ENCODE measurements at regions not wholly inside any gene's neighbourhood (a gene's known extent, or its start where the extent isn't known, plus 50 kb on each side); places are given as distances from the start of the nearest gene placed in this dataset.
"Not testable (repeated sequence)": the region's sequence is repeated elsewhere in the genome, so short reads cannot be mapped to it uniquely, and the experiment has no call there.

GRCh38 chr7:79636849-79637248 lies 183.4 kb upstream of the MAGI2 start:
- no peak overlapping the region for H3K4me3 ChIP-seq (ENCODE audit: low read length)
- DNase-seq, result no peak
- H3K79me2 ChIP-seq (ENCODE audit: low read length), result no peaks in the 10 kb centered on the region
- no peaks in the 10 kb centered on the region for H3K36me3 ChIP-seq (replicated peaks; ENCODE audit: insufficient read depth, low read length)
- H3K9ac ChIP-seq (ENCODE audit: low read length), result no peak overlapping the region
- no peaks in the 10 kb centered on the region for H3K9me2 ChIP-seq (replicated peaks; ENCODE audit: insufficient read depth, low read length)
- TF ChIP-seq EZH2 (optimal IDR thresholded peaks at IDR 0.05; ENCODE audit: low read depth, low read length), result no peak
- no peak for TF ChIP-seq CTCF (IDR thresholded peaks at IDR 0.05; ENCODE audit: low read length)
- no peak for TF ChIP-seq EZH2phosphoT487 (IDR thresholded peaks at IDR 0.05; ENCODE audit: low read length)
- H3F3A ChIP-seq (ENCODE audit: insufficient read depth, low read length), result no peaks in the 10 kb centered on the region
- no peaks in the 10 kb centered on the region for H3K27me3 ChIP-seq (replicated peaks; ENCODE audit: insufficient read depth, low read length)
- H3K27ac ChIP-seq (ENCODE audit: low read length), result no peak overlapping the region
- H3K9me3 ChIP-seq (replicated peaks; ENCODE audit: insufficient read depth, low read length), result no peaks in the 10 kb centered on the region
- no peak overlapping the region for H3K4me2 ChIP-seq (ENCODE audit: low read depth, low read length)
- H4K20me1 ChIP-seq (ENCODE audit: insufficient read depth, low read length), result no peaks in the 10 kb centered on the region
- no peak overlapping the region for H2AFZ ChIP-seq (ENCODE audit: low read length)
- no peaks in the 10 kb centered on the region for H3K4me1 ChIP-seq (ENCODE audit: low read length)

- H3K9ac ChIP-seq (ENCODE audit: low read length); H4K20me1 ChIP-seq (ENCODE audit: insufficient read depth, low read length); DNase-seq; H3F3A ChIP-seq (ENCODE audit: insufficient read depth, low read length); H3K4me1 ChIP-seq (ENCODE audit: low read length); H3K9me2 ChIP-seq (replicated peaks; ENCODE audit: insufficient read depth, low read length); H3K4me2 ChIP-seq (ENCODE audit: low read depth, low read length); H3K27ac ChIP-seq (ENCODE audit: low read length); H3K4me3 ChIP-seq (ENCODE audit: low read length); H3K9me3 ChIP-seq (replicated peaks; ENCODE audit: insufficient read depth, low read length); H2AFZ ChIP-seq (ENCODE audit: low read length); H3K27me3 ChIP-seq (replicated peaks; ENCODE audit: insufficient read depth, low read length); H3K36me3 ChIP-seq (replicated peaks; ENCODE audit: insufficient read depth, low read length); H3K79me2 ChIP-seq (ENCODE audit: low read length): not testable (repeated sequence)
These were observed 172.5 kb upstream of the MAGI2 start for GRCh38 chr7:79625921-79626320.

- H3K79me2 ChIP-seq (ENCODE audit: low read length), result no peaks in the 10 kb centered on the region
- no peak overlapping the region for H2AFZ ChIP-seq (ENCODE audit: low read length)
- H3K9me3 ChIP-seq (replicated peaks; ENCODE audit: insufficient read depth, low read length), result no peaks in the 10 kb centered on the region
- no peaks in the 10 kb centered on the region for H3K27me3 ChIP-seq (replicated peaks; ENCODE audit: insufficient read depth, low read length)
- no peak overlapping the region for H3K4me3 ChIP-seq (ENCODE audit: low read length)
- no peak for DNase-seq
- H3K27ac ChIP-seq (ENCODE audit: low read length), result no peak overlapping the region
- H3F3A ChIP-seq (ENCODE audit: insufficient read depth, low read length), result no peaks in the 10 kb centered on the region
- no peak overlapping the region for H3K4me2 ChIP-seq (ENCODE audit: low read depth, low read length)
- no peaks in the 10 kb centered on the region for H3K4me1 ChIP-seq (ENCODE audit: low read length)
- H4K20me1 ChIP-seq (ENCODE audit: insufficient read depth, low read length), result no peaks in the 10 kb centered on the region
- no peaks in the 10 kb centered on the region for H3K36me3 ChIP-seq (replicated peaks; ENCODE audit: insufficient read depth, low read length)
- no peaks in the 10 kb centered on the region for H3K9me2 ChIP-seq (replicated peaks; ENCODE audit: insufficient read depth, low read length)
- TF ChIP-seq CTCF (IDR thresholded peaks at IDR 0.05; ENCODE audit: low read length), result no peak
- TF ChIP-seq EZH2phosphoT487 (IDR thresholded peaks at IDR 0.05; ENCODE audit: low read length), result no peak
- TF ChIP-seq EZH2 (optimal IDR thresholded peaks at IDR 0.05; ENCODE audit: low read depth, low read length), result no peak
- no peak overlapping the region for H3K9ac ChIP-seq (ENCODE audit: low read length)
These were observed 170.9 kb upstream of the MAGI2 start for GRCh38 chr7:79624336-79624735.

- Histone ChIP-seq H3K9me3 (replicated peaks; ENCODE audit: insufficient read depth, low read length) (no peaks in the 10 kb centered on the region), H3F3A (ENCODE audit: insufficient read depth, low read length) (no peaks in the 10 kb centered on the region), H3K4me2 (ENCODE audit: low read depth, low read length) (no peak overlapping the region), H3K9ac (ENCODE audit: low read length) (no peak overlapping the region), H3K36me3 (replicated peaks; ENCODE audit: insufficient read depth, low read length) (no peaks in the 10 kb centered on the region), H3K4me1 (ENCODE audit: low read length) (no peaks in the 10 kb centered on the region), H2AFZ (ENCODE audit: low read length) (no peak overlapping the region), H3K4me3 (ENCODE audit: low read length) (no peak overlapping the region), H3K79me2 (ENCODE audit: low read length) (no peaks in the 10 kb centered on the region), H3K9me2 (replicated peaks; ENCODE audit: insufficient read depth, low read length) (no peaks in the 10 kb centered on the region), H3K27me3 (replicated peaks; ENCODE audit: insufficient read depth, low read length) (no peaks in the 10 kb centered on the region), H3K27ac (ENCODE audit: low read length) (no peak overlapping the region), H4K20me1 (ENCODE audit: insufficient read depth, low read length) (no peaks in the 10 kb centered on the region)
- TF ChIP-seq EZH2 (optimal IDR thresholded peaks at IDR 0.05; ENCODE audit: low read depth, low read length) (no peak), EZH2phosphoT487 (IDR thresholded peaks at IDR 0.05; ENCODE audit: low read length) (no peak), CTCF (IDR thresholded peaks at IDR 0.05; ENCODE audit: low read length) (no peak)
- DNase-seq, result no peak
These were observed 169.3 kb upstream of the MAGI2 start for GRCh38 chr7:79622781-79623180.
